HFFc6 (cell line): ENCODE measurements at regions not wholly inside any gene's neighbourhood (a gene's known extent, or its start where the extent isn't known, plus 50 kb on each side); places are given as distances from the start of the nearest gene placed in this dataset.
A peak's percentile ranks its signal among the peaks of the same experiment; 100 is the strongest.

ENCODE experiments used
- DNase-seq: peaks from one replicate; pipeline ENCODE4 v3.0.0-alpha.2; 2018
- H3K27ac Mint-ChIP-seq: 2 replicates; pipeline ENCODE4 v1.8.0; 2020; ENCODE audit warnings: mild to moderate bottlenecking, mixed read lengths
- H3K27me3 Mint-ChIP-seq: 2 replicates; pipeline ENCODE4 v1.8.0; 2021; ENCODE audit warnings: mild to moderate bottlenecking, moderate library complexity, mixed read lengths; ENCODE audit not compliant: insufficient read depth
- H3K36me3 Mint-ChIP-seq: 2 replicates; pipeline ENCODE4 v1.8.0; 2021; ENCODE audit warnings: low read depth, mixed read lengths
- H3K4me1 Mint-ChIP-seq: 2 replicates; pipeline ENCODE4 v1.8.0; 2020; ENCODE audit warnings: low read depth, mixed read lengths
- H3K4me3 Mint-ChIP-seq: 2 replicates; pipeline ENCODE4 v1.8.0; 2020; ENCODE audit warnings: mild to moderate bottlenecking, moderate library complexity, mixed read lengths
- H3K9me3 Mint-ChIP-seq: 2 replicates; pipeline ENCODE4 v1.8.0; 2020; ENCODE audit warnings: mild to moderate bottlenecking, mixed read lengths
- CTCF ChIP-seq: fragments of 200-600 bp; sonication (generic); IDR thresholded peaks from 2 replicates; pipeline ENCODE4 v1.5.0; 2021; ENCODE audit warnings: antibody characterized with exemption, mild to moderate bottlenecking

- Mint-ChIP-seq H3K27ac (peak overlapping the region; percentile 62; the same call in 1 of the 2 replicates), H3K27me3 (peaks cover 3% of the 10 kb centered on the region), H3K36me3 (no peaks in the 10 kb centered on the region), H3K9me3 (no peaks in the 10 kb centered on the region), H3K4me3 (no peak overlapping the region), H3K4me1 (peaks cover 18% of the 10 kb centered on the region)
- no peak for TF ChIP-seq CTCF
- DNase-seq: peak; percentile 68
Observed at GRCh38 chr6:40822619-40823018, 216.4 kb downstream of the UNC5CL start.

GRCh38 chr6:40819182-40819834 is 219.7 kb downstream of the UNC5CL start:
- peaks cover 18% of the 10 kb centered on the region for H3K4me1 Mint-ChIP-seq
- H3K27ac Mint-ChIP-seq: no peak overlapping the region
- DNase-seq: no peak
- TF ChIP-seq CTCF: no peak
- H3K27me3 Mint-ChIP-seq: peaks cover 3% of the 10 kb centered on the region
- H3K4me3 Mint-ChIP-seq: no peak overlapping the region
- H3K36me3 Mint-ChIP-seq: no peaks in the 10 kb centered on the region
- H3K9me3 Mint-ChIP-seq: no peaks in the 10 kb centered on the region

GRCh38 chr6:40817369-40817768 is 221.7 kb downstream of the UNC5CL start:
- Mint-ChIP-seq H3K27ac (no peak overlapping the region), H3K27me3 (no peaks in the 10 kb centered on the region; the same call in none of the 2 replicates), H3K36me3 (no peaks in the 10 kb centered on the region), H3K9me3 (no peaks in the 10 kb centered on the region), H3K4me3 (no peak overlapping the region), H3K4me1 (peaks cover 7% of the 10 kb centered on the region)
- no peak for TF ChIP-seq CTCF
- DNase-seq: no peak

- Mint-ChIP-seq H3K36me3 (no peaks in the 10 kb centered on the region), H3K27me3 (no peaks in the 10 kb centered on the region; the same call in none of the 2 replicates), H3K4me3 (no peak overlapping the region), H3K4me1 (no peaks in the 10 kb centered on the region; the same call in 1 of the 2 replicates), H3K27ac (no peak overlapping the region), H3K9me3 (no peaks in the 10 kb centered on the region)
- no peak for TF ChIP-seq CTCF
- DNase-seq: no peak
Observed at GRCh38 chr6:40816601-40817000, 222.4 kb downstream of the UNC5CL start.

- no peak for TF ChIP-seq CTCF
- Mint-ChIP-seq H3K4me3 (no peak overlapping the region), H3K9me3 (no peaks in the 10 kb centered on the region), H3K27me3 (no peaks in the 10 kb centered on the region; the same call in none of the 2 replicates), H3K4me1 (no peaks in the 10 kb centered on the region), H3K27ac (no peak overlapping the region), H3K36me3 (no peaks in the 10 kb centered on the region)
- no peak for DNase-seq
Observed at GRCh38 chr6:40815731-40816130, 223.3 kb downstream of the UNC5CL start.
